MM.1S (cell line): ENCODE measurements at regions not wholly inside any gene's neighbourhood (a gene's known extent, or its start where the extent isn't known, plus 50 kb on each side); places are given as distances from the start of the nearest gene placed in this dataset.

Source experiments
- CTCF ChIP-seq: fragments of 300-600 bp; sonication (generic); IDR thresholded peaks from 2 replicates; pipeline ENCODE4 v1.5.1; 2016; ENCODE audit warnings: antibody characterized with exemption, low read length, mixed read lengths
- EZH2phosphoT487 ChIP-seq: fragments of 300-600 bp; sonication (generic); IDR thresholded peaks from 2 replicates; pipeline ENCODE4 v1.6.1; 2018; ENCODE audit warnings: antibody characterized with exemption, low read length

- TF ChIP-seq CTCF (no peak), EZH2phosphoT487 (no peak)
Measured at GRCh38 chr4:31415629-31416028, 695.5 kb downstream of the PCDH7 start.
